ENCODE measurements at regions not wholly inside any gene's neighbourhood (a gene's known extent, or its start where the extent isn't known, plus 50 kb on each side); places are given as distances from the start of the nearest gene placed in this dataset.

DNA sequence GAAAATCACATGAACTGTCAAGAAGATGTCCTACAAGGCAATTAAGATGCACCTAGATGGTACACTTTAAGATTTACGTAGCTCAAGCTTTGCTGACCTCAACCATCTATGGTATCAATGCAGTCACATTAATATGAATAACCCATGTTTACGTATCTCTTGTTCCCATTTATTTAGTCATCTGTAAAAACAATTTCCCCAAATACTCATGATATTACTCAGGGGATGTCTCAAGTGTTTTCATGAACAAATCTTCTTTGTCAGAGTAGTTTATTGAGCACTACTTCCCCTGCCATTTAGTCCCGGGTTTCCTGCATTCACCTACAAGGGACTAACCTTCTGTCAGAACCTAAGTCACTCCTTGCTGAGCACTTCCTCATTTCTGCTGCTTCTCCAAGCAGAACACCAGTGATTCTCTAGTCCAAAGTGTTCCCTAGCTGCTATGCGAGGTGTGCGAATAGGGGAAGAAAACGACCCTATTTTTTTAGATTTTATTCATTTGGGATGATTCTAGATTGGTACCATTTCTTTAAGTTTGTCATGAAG, 554.3 kb upstream of the LRRC4C start:
- TF ChIP-seq, protein P1, sequence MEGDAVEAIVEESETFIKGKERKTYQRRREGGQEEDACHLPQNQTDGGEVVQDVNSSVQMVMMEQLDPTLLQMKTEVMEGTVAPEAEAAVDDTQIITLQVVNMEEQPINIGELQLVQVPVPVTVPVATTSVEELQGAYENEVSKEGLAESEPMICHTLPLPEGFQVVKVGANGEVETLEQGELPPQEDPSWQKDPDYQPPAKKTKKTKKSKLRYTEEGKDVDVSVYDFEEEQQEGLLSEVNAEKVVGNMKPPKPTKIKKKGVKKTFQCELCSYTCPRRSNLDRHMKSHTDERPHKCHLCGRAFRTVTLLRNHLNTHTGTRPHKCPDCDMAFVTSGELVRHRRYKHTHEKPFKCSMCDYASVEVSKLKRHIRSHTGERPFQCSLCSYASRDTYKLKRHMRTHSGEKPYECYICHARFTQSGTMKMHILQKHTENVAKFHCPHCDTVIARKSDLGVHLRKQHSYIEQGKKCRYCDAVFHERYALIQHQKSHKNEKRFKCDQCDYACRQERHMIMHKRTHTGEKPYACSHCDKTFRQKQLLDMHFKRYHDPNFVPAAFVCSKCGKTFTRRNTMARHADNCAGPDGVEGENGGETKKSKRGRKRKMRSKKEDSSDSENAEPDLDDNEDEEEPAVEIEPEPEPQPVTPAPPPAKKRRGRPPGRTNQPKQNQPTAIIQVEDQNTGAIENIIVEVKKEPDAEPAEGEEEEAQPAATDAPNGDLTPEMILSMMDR (IDR thresholded peaks at IDR 0.05; ENCODE audit: insufficient read depth, low read length): no peak
- no peak for TF ChIP-seq POLR2AphosphoS5 (IDR thresholded peaks at IDR 0.05; ENCODE audit: low read depth)
